GM12878 (cell line): ENCODE measurements at regions not wholly inside any gene's neighbourhood (a gene's known extent, or its start where the extent isn't known, plus 50 kb on each side); places are given as distances from the start of the nearest gene placed in this dataset.
A peak's percentile ranks its signal among the peaks of the same experiment; 100 is the strongest.

ENCODE experiments used
- ATF7 ChIP-seq: fragments of 450-650 bp; IDR thresholded peaks from 2 replicates; pipeline ENCODE4 v1.6.1; 2016; ENCODE audit warnings: low read depth, mild to moderate bottlenecking
- EED ChIP-seq: sonication (generic); IDR thresholded peaks from 2 replicates; pipeline ENCODE4 v1.6.1; 2016; ENCODE audit warnings: antibody characterized with exemption, low read depth
- IKZF1 ChIP-seq: fragments of 450-650 bp; conservative IDR thresholded peaks from 2 replicates; pipeline ENCODE4 v1.6.1; 2017; ENCODE audit warnings: antibody characterized with exemption, mild to moderate bottlenecking
- IKZF2 ChIP-seq, 2 experiments: fragments of 450-650 bp; IDR thresholded peaks; 2 replicates each; pipeline ENCODE4 v1.6.1; 2017; ENCODE audit warnings: mild to moderate bottlenecking in 2 of 2, moderate library complexity in 2 of 2
- LARP7 ChIP-seq: fragments of 450-650 bp; IDR thresholded peaks from 2 replicates; pipeline ENCODE4 v1.6.1; 2017; ENCODE audit warnings: mild to moderate bottlenecking
- RFX5 ChIP-seq: IDR thresholded peaks from 2 replicates; pipeline ENCODE4 v1.6.1; 2011; ENCODE audit warnings: low read depth, low read length, improper control_type of control experiment
- TAF1 ChIP-seq: IDR thresholded peaks from 2 replicates; pipeline ENCODE4 v1.6.1; 2011; ENCODE audit warnings: mild to moderate bottlenecking, low read depth, low read length, borderline replicate concordance
- YBX1 ChIP-seq: fragments of 450-650 bp; IDR thresholded peaks from 2 replicates; pipeline ENCODE4 v1.6.1; 2016; ENCODE audit warnings: antibody characterized with exemption
- ZNF384 ChIP-seq: IDR thresholded peaks from 2 replicates; pipeline ENCODE4 v1.6.1; 2012; ENCODE audit warnings: low read depth, mild to moderate bottlenecking, low read length, improper control_type of control experiment, borderline replicate concordance
- TF ChIP-seq, protein P1 (sequence below): fragments of 450-650 bp; IDR thresholded peaks from 2 replicates; pipeline ENCODE4 v1.6.1; 2017; ENCODE audit warnings: mild to moderate bottlenecking, low read depth, inconsistent platforms; ENCODE audit not compliant: poor library complexity, severe bottlenecking
- TF ChIP-seq, protein P2 (sequence below): fragments of 450-650 bp; IDR thresholded peaks from 2 replicates; pipeline ENCODE4 v1.6.1; 2017; ENCODE audit warnings: mild to moderate bottlenecking
- TF ChIP-seq, protein P3 (sequence below): fragments of 450-650 bp; IDR thresholded peaks from 2 replicates; pipeline ENCODE4 v1.6.1; 2016; ENCODE audit warnings: mild to moderate bottlenecking
- TF ChIP-seq, protein P4 (sequence below): fragments of 450-650 bp; conservative IDR thresholded peaks from 2 replicates; pipeline ENCODE4 v1.6.1; 2017; ENCODE audit warnings: mild to moderate bottlenecking, moderate library complexity
- TF ChIP-seq, protein P5 (sequence below): fragments of 450-650 bp; IDR thresholded peaks from 2 replicates; pipeline ENCODE4 v1.6.1; 2017; ENCODE audit warnings: low read depth, mild to moderate bottlenecking, moderate library complexity

DNA sequence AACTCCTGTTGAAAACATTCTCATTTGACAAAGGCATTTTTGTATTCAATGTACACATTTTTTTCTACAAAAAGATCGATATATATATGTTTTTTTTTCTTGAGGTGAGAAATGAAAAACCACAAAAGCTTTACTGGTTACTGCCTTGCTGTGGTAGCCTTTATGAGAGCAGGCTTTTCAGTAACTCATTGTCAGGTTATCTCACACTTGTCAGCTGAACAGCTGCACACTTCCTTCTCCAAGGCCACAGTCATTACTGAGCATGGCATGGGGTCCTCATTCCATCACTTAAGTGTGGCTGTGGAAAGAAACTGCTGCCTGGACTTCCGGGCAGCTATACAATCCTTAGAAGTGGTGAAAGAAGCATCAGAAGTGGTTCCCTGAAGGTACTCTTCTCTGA, 169.3 kb upstream of the ZP4 start (continued):
- TF ChIP-seq RFX5, result no peak
- TF ChIP-seq IKZF2 (IDR thresholded peaks at IDR 0.05), result peak; percentile 72 to 80; a peak in 3 of 4 replicates
- peak; percentile 62 for TF ChIP-seq ATF7
- TF ChIP-seq ZNF384, result peak; percentile 85
- TF ChIP-seq EED, result 0 out of 2 replicates have a peak, but pooled peaks have one; percentile 22
- no peak for TF ChIP-seq TAF1
- TF ChIP-seq, protein P1, sequence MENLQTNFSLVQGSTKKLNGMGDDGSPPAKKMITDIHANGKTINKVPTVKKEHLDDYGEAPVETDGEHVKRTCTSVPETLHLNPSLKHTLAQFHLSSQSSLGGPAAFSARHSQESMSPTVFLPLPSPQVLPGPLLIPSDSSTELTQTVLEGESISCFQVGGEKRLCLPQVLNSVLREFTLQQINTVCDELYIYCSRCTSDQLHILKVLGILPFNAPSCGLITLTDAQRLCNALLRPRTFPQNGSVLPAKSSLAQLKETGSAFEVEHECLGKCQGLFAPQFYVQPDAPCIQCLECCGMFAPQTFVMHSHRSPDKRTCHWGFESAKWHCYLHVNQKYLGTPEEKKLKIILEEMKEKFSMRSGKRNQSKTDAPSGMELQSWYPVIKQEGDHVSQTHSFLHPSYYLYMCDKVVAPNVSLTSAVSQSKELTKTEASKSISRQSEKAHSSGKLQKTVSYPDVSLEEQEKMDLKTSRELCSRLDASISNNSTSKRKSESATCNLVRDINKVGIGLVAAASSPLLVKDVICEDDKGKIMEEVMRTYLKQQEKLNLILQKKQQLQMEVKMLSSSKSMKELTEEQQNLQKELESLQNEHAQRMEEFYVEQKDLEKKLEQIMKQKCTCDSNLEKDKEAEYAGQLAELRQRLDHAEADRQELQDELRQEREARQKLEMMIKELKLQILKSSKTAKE, result peak; percentile 24
- TF ChIP-seq, protein P2, sequence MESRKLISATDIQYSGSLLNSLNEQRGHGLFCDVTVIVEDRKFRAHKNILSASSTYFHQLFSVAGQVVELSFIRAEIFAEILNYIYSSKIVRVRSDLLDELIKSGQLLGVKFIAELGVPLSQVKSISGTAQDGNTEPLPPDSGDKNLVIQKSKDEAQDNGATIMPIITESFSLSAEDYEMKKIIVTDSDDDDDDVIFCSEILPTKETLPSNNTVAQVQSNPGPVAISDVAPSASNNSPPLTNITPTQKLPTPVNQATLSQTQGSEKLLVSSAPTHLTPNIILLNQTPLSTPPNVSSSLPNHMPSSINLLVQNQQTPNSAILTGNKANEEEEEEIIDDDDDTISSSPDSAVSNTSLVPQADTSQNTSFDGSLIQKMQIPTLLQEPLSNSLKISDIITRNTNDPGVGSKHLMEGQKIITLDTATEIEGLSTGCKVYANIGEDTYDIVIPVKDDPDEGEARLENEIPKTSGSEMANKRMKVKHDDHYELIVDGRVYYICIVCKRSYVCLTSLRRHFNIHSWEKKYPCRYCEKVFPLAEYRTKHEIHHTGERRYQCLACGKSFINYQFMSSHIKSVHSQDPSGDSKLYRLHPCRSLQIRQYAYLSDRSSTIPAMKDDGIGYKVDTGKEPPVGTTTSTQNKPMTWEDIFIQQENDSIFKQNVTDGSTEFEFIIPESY, result no peak
- TF ChIP-seq IKZF1, result peak; percentile 83
- TF ChIP-seq, protein P3, sequence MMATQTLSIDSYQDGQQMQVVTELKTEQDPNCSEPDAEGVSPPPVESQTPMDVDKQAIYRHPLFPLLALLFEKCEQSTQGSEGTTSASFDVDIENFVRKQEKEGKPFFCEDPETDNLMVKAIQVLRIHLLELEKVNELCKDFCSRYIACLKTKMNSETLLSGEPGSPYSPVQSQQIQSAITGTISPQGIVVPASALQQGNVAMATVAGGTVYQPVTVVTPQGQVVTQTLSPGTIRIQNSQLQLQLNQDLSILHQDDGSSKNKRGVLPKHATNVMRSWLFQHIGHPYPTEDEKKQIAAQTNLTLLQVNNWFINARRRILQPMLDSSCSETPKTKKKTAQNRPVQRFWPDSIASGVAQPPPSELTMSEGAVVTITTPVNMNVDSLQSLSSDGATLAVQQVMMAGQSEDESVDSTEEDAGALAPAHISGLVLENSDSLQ, result peak; percentile 31; the same call in 1 of the 2 replicates
- no peak for TF ChIP-seq LARP7
- TF ChIP-seq, protein P4, sequence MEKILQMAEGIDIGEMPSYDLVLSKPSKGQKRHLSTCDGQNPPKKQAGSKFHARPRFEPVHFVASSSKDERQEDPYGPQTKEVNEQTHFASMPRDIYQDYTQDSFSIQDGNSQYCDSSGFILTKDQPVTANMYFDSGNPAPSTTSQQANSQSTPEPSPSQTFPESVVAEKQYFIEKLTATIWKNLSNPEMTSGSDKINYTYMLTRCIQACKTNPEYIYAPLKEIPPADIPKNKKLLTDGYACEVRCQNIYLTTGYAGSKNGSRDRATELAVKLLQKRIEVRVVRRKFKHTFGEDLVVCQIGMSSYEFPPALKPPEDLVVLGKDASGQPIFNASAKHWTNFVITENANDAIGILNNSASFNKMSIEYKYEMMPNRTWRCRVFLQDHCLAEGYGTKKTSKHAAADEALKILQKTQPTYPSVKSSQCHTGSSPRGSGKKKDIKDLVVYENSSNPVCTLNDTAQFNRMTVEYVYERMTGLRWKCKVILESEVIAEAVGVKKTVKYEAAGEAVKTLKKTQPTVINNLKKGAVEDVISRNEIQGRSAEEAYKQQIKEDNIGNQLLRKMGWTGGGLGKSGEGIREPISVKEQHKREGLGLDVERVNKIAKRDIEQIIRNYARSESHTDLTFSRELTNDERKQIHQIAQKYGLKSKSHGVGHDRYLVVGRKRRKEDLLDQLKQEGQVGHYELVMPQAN, result no peak
- TF ChIP-seq YBX1, result no peak
- TF ChIP-seq, protein P5, sequence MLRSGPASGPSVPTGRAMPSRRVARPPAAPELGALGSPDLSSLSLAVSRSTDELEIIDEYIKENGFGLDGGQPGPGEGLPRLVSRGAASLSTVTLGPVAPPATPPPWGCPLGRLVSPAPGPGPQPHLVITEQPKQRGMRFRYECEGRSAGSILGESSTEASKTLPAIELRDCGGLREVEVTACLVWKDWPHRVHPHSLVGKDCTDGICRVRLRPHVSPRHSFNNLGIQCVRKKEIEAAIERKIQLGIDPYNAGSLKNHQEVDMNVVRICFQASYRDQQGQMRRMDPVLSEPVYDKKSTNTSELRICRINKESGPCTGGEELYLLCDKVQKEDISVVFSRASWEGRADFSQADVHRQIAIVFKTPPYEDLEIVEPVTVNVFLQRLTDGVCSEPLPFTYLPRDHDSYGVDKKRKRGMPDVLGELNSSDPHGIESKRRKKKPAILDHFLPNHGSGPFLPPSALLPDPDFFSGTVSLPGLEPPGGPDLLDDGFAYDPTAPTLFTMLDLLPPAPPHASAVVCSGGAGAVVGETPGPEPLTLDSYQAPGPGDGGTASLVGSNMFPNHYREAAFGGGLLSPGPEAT, result peak; percentile 63
- TF ChIP-seq, all 136 proteins: peak for 20
